ENCODE measurements at regions not wholly inside any gene's neighbourhood (a gene's known extent, or its start where the extent isn't known, plus 50 kb on each side); places are given as distances from the start of the nearest gene placed in this dataset.

GRCh38 chr4:156223985-156224384, 270.3 kb upstream of the CTSO start:
- TF ChIP-seq CTCF (IDR thresholded peaks at IDR 0.05) (no peak), POLR2A (IDR thresholded peaks at IDR 0.05) (no peak)
